SK-N-SH (cell line): ENCODE measurements at regions not wholly inside any gene's neighbourhood (a gene's known extent, or its start where the extent isn't known, plus 50 kb on each side); places are given as distances from the start of the nearest gene placed in this dataset.
A peak's percentile ranks its signal among the peaks of the same experiment; 100 is the strongest.

Source experiments
- CTCF ChIA-PET: fragments of 300-600, 350-600 bp; formaldehyde crosslinking; extraction: SDS; loops from one replicate; lab custom pipeline; 2021; lab: Yijun Ruan, JAX
- POLR2A ChIA-PET: fragments of 350-600 bp; sonication (Branson Sonifier 250); formaldehyde crosslinking; extraction: SDS; loops from one replicate; lab custom pipeline; 2020; ENCODE audit warnings: antibody characterized with exemption, inconsistent platforms; lab: Yijun Ruan, JAX
- DNase-seq: peaks from one replicate; pipeline ENCODE4 v3.0.0; 2012
- H2AFZ ChIP-seq: fragments of 200-600 bp; sonication (generic); 2 replicates; pipeline ENCODE4 v1.8.1; 2016; ENCODE audit warnings: antibody characterized with exemption, mild to moderate bottlenecking, low read depth
- H3F3A ChIP-seq: fragments of 200-600 bp; sonication (generic); replicated peaks from 2 replicates; pipeline ENCODE3; 2016; ENCODE audit warnings: antibody characterized with exemption, mild to moderate bottlenecking; ENCODE audit not compliant: insufficient read depth
- H3K27ac ChIP-seq, 2 experiments: fragments of 200-500 bp in 1 of 2; fragments of 200-600 bp in 1 of 2; sonication (Bioruptor generic) in 1 of 2; sonication (generic), shearing (Covaris generic) in 1 of 2; 2 replicates each; pipeline versions ENCODE4 v1.5.1 to v1.6.1; 2014 to 2016; ENCODE audit warnings: low read depth in 2 of 2, inconsistent platforms in 1 of 2, low read length in 1 of 2, mild to moderate bottlenecking in 1 of 2, mixed read lengths in 1 of 2
- H3K27me3 ChIP-seq: fragments of 200-600 bp; sonication (generic), shearing (Covaris generic); 2 replicates; pipeline ENCODE4 v1.6.1; 2016; ENCODE audit warnings: mixed run types; ENCODE audit not compliant: insufficient read depth
- H3K36me3 ChIP-seq, 2 experiments: fragments of 200-500 bp in 1 of 2; fragments of 200-600 bp in 1 of 2; sonication (Bioruptor generic) in 1 of 2; sonication (generic) in 1 of 2; replicated peaks in 1 of 2; 2 replicates each; pipeline versions ENCODE3 to v1.5.1; 2014 to 2016; ENCODE audit warnings: low read length in 1 of 2, mild to moderate bottlenecking in 1 of 2; ENCODE audit not compliant: insufficient read depth in 2 of 2, control insufficient read depth in 1 of 2
- H3K4me1 ChIP-seq, 2 experiments: fragments of 200-500 bp in 1 of 2; fragments of 200-600 bp in 1 of 2; sonication (Bioruptor generic) in 1 of 2; sonication (generic), shearing (Covaris generic) in 1 of 2; 2 replicates each; pipeline versions ENCODE4 v1.5.1 to v1.6.1; 2014 to 2016; ENCODE audit warnings: low read depth in 1 of 2, low read length in 1 of 2, mixed run types in 1 of 2; ENCODE audit not compliant: insufficient read depth in 2 of 2, control insufficient read depth in 1 of 2
- H3K4me2 ChIP-seq: fragments of 200-600 bp; sonication (generic), shearing (Covaris generic); 2 replicates; pipeline ENCODE4 v1.6.1; 2017; ENCODE audit warnings: mixed run types
- H3K4me3 ChIP-seq, 2 experiments: fragments of 200-500 bp in 1 of 2; fragments of 200-600 bp in 1 of 2; sonication (Bioruptor generic) in 1 of 2; sonication (generic), shearing (Covaris generic) in 1 of 2; 2 replicates each; pipeline versions ENCODE4 v1.5.1 to v1.8.1; 2014 to 2016; ENCODE audit warnings: low read depth in 2 of 2, inconsistent platforms in 1 of 2, low read length in 1 of 2, mild to moderate bottlenecking in 1 of 2, mixed read lengths in 1 of 2, moderate library complexity in 1 of 2
- H3K79me2 ChIP-seq: fragments of 200-600 bp; sonication (generic); 2 replicates; pipeline ENCODE4 v1.8.1; 2017; ENCODE audit warnings: mild to moderate bottlenecking; ENCODE audit not compliant: insufficient read depth
- H3K9ac ChIP-seq: fragments of 200-600 bp; sonication (generic); 2 replicates; pipeline ENCODE4 v1.6.1; 2017; ENCODE audit warnings: mixed run types
- H3K9me2 ChIP-seq: fragments of 200-600 bp; sonication (generic); 2 replicates; pipeline ENCODE4 v1.6.1; 2017; ENCODE audit warnings: mixed run types
- H3K9me3 ChIP-seq: fragments of 200-600 bp; sonication (generic); 2 replicates; pipeline ENCODE4 v1.6.1; 2017; ENCODE audit warnings: mixed run types, mild to moderate bottlenecking, moderate library complexity
- H4K20me1 ChIP-seq: fragments of 200-600 bp; sonication (generic); 2 replicates; pipeline ENCODE4 v1.6.1; 2017; ENCODE audit warnings: mild to moderate bottlenecking, mixed run types; ENCODE audit not compliant: insufficient read depth
- CHD2 ChIP-seq: fragments of 150-350 bp; IDR thresholded peaks from 2 replicates; pipeline ENCODE4 v1.6.1; 2018; ENCODE audit warnings: low read length; ENCODE audit not compliant: partially characterized antibody
- FOSL2 ChIP-seq: IDR thresholded peaks from 2 replicates; pipeline ENCODE4 v1.4.0; 2012; ENCODE audit warnings: low read depth, mild to moderate bottlenecking, moderate library complexity, borderline replicate concordance
- FOXJ3 ChIP-seq: sonication (generic); formaldehyde crosslinking; IDR thresholded peaks from 2 replicates; pipeline ENCODE4 v1.5.1; 2020; ENCODE audit warnings: mild to moderate bottlenecking, missing genetic modification reagents
- GABPA ChIP-seq: IDR thresholded peaks from 2 replicates; pipeline ENCODE4 v1.4.0; 2012; ENCODE audit warnings: low read depth, mild to moderate bottlenecking
- MXI1 ChIP-seq: IDR thresholded peaks from 2 replicates; pipeline ENCODE4 v1.6.1; 2012; ENCODE audit warnings: mild to moderate bottlenecking, low read depth, low read length, improper control_type of control experiment
- SMC3 ChIP-seq: IDR thresholded peaks from 2 replicates; pipeline ENCODE4 v1.6.1; 2012; ENCODE audit warnings: low read depth, low read length, improper control_type of control experiment
- TAF1 ChIP-seq: IDR thresholded peaks from 2 replicates; pipeline ENCODE4 v1.6.1; 2012; ENCODE audit warnings: low read depth, mild to moderate bottlenecking, low read length, moderate library complexity, borderline replicate concordance
- TCF12 ChIP-seq: IDR thresholded peaks from 2 replicates; pipeline ENCODE4 v1.4.0; 2012
- WGBS: methylation state at CpG from one replicate; pipeline ENCODE4 v1.1.6; 2017; ENCODE audit warnings: low lambda C conversion rate; 5-methylcytosine and 5-hydroxymethylcytosine counted together
- TF ChIP-seq, protein P1 (sequence below): fragments of 150-350 bp; IDR thresholded peaks from 2 replicates; pipeline ENCODE4 v1.6.1; 2016; ENCODE audit warnings: mild to moderate bottlenecking, low read depth, low read length
- TF ChIP-seq, protein P2 (sequence below): fragments of 200-600 bp; sonication (generic); IDR thresholded peaks from 2 replicates; pipeline ENCODE4 v1.6.1; 2017; ENCODE audit warnings: antibody characterized with exemption, mild to moderate bottlenecking, moderate library complexity

DNA sequence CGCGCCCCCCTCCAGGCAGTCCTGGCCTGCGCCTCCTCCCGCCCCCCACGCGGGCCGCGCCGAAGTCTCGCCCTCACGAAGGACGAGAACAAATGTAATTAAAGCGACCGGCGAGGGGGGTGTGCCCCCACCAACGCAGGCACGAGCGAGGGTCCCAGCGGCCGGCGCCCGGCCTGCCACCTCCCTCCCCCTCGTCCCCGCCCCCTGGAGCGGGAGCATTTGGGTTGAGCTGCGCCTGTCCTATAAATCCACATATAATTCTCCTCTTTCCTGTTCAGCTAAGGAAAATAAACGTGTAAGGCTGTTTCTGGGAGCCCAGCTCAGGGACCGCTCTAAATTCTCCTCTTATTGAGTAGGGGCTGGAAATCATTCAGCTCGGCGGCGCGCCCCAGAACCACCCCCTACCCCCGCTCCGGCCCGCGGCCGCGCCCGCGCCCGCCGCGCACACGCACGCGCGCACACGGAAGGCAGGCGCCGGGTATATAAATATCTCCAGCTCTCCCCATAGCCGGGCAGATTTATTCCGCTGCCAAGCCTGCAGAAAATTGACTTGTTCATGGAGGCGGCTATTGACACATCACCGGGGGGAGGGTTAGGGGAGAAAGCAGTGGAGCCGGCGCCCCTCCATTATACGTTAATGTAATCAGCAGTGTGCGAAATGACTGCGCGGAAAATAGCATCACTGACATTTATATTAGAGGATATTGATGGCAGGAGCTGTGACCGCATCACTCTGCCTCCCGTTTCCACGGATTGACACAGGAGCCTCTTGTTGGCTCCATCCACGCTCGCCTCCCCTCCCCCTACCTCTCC lies 61.6 kb upstream of the BTRC start (continued):
- TF ChIP-seq TCF12 (no peak), MXI1 (peak; percentile 68; the same call in 1 of the 2 replicates), CHD2 (no peak), TAF1 (no peak), GABPA (no peak), SMC3 (no peak)
- TF ChIP-seq, protein P1, sequence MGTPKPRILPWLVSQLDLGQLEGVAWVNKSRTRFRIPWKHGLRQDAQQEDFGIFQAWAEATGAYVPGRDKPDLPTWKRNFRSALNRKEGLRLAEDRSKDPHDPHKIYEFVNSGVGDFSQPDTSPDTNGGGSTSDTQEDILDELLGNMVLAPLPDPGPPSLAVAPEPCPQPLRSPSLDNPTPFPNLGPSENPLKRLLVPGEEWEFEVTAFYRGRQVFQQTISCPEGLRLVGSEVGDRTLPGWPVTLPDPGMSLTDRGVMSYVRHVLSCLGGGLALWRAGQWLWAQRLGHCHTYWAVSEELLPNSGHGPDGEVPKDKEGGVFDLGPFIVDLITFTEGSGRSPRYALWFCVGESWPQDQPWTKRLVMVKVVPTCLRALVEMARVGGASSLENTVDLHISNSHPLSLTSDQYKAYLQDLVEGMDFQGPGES = no peak
- TF ChIP-seq, protein P2, sequence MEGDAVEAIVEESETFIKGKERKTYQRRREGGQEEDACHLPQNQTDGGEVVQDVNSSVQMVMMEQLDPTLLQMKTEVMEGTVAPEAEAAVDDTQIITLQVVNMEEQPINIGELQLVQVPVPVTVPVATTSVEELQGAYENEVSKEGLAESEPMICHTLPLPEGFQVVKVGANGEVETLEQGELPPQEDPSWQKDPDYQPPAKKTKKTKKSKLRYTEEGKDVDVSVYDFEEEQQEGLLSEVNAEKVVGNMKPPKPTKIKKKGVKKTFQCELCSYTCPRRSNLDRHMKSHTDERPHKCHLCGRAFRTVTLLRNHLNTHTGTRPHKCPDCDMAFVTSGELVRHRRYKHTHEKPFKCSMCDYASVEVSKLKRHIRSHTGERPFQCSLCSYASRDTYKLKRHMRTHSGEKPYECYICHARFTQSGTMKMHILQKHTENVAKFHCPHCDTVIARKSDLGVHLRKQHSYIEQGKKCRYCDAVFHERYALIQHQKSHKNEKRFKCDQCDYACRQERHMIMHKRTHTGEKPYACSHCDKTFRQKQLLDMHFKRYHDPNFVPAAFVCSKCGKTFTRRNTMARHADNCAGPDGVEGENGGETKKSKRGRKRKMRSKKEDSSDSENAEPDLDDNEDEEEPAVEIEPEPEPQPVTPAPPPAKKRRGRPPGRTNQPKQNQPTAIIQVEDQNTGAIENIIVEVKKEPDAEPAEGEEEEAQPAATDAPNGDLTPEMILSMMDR = no peak

DNA sequence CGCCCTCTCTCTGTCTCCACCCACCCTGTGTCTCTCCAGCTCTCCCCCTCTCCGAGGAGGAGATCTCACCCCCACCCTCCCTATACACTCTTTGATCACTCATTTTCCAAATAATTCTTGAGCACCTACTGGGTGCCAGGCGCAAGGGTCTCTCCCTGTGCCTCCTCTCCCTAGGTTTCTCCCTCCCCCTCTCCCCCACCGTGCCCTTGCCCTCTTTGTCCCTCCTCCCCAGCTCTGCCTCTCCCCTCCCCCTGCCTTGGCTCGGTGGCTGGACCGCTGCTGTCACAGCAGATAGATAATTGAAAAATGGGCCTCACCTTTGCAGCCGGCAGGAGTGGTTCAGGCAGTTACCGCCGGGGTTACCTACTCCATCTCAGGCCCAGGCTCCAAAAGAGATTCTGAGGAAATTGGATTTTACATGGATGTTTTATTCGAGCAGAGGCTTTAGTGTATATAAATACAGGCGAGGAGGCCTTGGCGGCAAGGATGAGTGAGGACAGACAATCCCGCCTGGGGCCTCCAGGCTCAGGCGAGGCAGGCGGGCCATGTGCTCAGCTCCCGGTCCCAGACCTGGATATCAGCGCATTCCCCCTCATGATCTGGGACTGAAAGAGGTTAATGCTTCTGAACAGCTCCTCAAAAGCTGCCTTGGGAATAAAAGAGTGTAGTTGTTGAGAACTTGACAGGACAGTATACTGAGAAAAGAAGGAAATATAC lies 60.8 kb upstream of the BTRC start:
- H3K4me1 ChIP-seq = peaks cover 0 to 15% of the 10 kb centered on the region in 2 experiments; a peak in 1 of 4 replicates
- no peaks in the 10 kb centered on the region for H3K36me3 ChIP-seq
- peak overlapping the region; percentile 97 for H3K4me2 ChIP-seq
- H3K4me3 ChIP-seq = peak overlapping the region; percentile 57 to 75; a peak in 3 of 4 replicates
- no peaks in the 10 kb centered on the region for H3F3A ChIP-seq
- H3K27me3 ChIP-seq = peaks cover 16% of the 10 kb centered on the region; the same call in 1 of the 2 replicates
- WGBS = 47% methylated on average over 17 of the region's 17 CpGs
- H4K20me1 ChIP-seq = no peaks in the 10 kb centered on the region
- H3K9me3 ChIP-seq = no peaks in the 10 kb centered on the region
- ChIA-PET CTCF (interaction anchor here (1.0 to 11.6 kb wide), 21 partner anchors 8 to 277 kb away, joined by 3 to 243 read pairs (median 8); partner anchors contain the start of gene BTRC), POLR2A (interaction anchor here (0.6 to 2.4 kb wide), 13 partner anchors 8 to 525 kb away, joined by 3 to 12 read pairs (median 4); partner anchors contain the start of genes BTRC and OGA)
- no peaks in the 10 kb centered on the region for H3K9me2 ChIP-seq
- no peak overlapping the region for H2AFZ ChIP-seq
- DNase-seq = peak; percentile 79
- TF ChIP-seq FOXJ3 (CRISPR knock-in tag) = 0 out of 2 replicates have a peak, but pooled peaks have one; percentile 12
- no peak for TF ChIP-seq FOSL2
- peak; percentile 63; the same call in 1 of the 2 replicates for TF ChIP-seq MXI1
- TF ChIP-seq CHD2 = peak; percentile 26
- no peak overlapping the region for H3K9ac ChIP-seq
- H3K27ac ChIP-seq = peak overlapping the region in 1 of 2 experiments; percentile 92; a peak in 2 of 4 replicates
- no peaks in the 10 kb centered on the region for H3K79me2 ChIP-seq
